NCI-H1694 treated with DMSO at 0.1 percent for 48 hours (cell line): ENCODE measurements at regions not wholly inside any gene's neighbourhood (a gene's known extent, or its start where the extent isn't known, plus 50 kb on each side); places are given as distances from the start of the nearest gene placed in this dataset.

Experiments
- DNase-seq: peaks from one replicate; lab custom pipeline; 2025; lab: John Stamatoyannopoulos, UW

DNA sequence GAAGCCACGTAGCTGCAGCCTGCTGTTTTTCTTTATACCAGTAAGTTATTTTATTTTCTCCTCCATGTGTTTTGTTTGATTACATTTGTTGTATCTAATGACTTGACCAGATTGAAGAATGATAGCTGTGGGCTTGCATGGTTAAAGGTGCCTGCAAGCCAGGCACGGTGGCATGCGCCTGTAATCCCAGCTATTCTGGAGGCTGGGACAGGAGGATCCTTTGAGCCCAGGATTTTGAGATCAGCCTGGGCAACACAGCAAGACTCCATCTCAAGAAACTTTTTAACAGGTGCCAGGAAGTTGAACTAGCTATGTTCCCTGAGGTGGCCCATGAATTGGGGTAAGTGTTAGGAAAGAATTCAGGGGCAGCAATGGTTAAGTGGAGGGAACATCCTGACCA, 179.4 kb downstream of the IRS1 start:
- DNase-seq, result no peak

DNA sequence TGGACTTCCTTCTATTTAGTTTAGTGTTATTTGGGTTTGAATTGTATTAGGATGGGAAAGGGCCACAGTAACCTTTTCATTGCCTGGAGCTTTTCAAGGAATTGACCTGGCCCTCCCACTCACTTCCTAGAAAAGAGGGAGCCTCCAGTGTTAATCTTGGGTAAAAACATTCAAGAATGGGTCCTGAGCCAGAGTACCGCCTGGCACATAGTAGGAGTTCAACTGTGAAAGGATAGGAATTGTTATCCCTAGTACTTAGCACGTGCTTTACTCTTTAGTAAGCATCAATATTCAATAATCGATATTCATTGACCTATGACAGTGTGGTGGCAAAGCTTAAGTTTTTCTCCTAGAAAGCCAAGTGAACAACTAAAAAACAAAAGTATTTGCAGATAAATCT, 179.9 kb downstream of the IRS1 start:
- no peak for DNase-seq

DNA sequence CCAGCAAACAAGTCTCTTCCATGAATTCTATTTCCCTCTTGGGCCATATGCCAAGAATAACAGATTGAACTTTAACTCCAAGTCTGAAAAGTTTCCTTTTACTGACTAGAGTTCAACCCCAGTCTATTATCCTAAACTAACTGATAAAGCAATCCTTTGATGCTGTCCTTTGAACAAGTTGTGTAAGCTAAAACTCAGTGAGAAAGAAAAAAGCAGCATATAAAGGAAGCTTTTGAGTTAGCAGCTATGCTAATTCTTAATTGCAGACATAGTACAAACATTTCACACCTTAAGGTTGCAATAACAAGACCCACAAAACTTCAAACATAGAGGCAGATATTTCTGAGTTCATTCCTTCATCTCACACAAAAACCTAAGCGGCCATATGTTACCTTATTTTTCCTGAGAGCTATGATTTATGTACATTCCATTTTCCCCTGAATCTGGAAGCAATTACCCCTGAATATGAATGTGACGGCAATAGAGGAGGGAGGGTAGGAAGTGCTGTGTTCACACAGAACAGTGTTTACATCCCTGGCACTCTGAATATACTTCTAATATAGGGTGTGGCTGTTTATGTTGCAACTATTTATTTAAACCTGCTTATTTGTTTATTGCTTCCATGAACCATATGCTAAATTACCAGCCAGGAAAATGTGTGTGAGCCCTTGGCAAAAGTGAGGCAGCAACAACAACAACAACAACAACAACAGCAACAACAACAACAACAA, 180.6 kb downstream of the IRS1 start:
- peak; percentile 36 for DNase-seq

DNA sequence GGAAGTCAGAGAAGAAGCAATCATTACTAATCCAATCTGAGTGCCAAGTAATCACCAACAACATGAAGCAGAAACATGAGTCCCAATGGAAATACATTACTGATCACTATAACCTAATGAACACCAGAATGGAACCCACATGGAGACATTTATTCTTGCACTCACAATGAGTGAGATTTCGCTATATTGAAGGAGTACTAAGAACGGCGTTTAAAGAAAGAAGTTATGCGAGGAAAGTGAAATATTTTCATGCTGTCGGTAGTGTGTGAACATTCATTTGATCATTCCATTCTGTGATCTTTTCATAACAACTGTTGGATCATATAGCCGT, 181.1 kb downstream of the IRS1 start:
- no peak for DNase-seq

DNA sequence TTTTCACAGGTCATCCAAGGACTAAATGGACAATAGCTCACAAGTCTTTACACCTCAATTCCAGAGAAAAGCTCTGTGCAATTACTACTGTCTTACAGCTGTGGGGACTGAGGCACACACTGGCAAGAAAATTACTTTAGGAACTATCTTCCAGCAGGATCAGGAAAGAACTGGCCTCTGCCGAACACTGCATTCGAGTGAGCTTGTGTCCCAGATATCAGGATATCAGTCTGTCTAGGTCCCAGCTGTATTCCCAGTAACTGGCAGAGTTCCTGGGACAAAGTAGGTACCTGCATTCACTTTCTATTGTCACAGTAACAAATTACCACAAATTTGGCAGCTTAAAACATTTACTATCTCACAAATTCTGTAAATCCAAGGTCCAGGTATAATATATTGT, 183.7 kb downstream of the IRS1 start:
- no peak for DNase-seq

DNA sequence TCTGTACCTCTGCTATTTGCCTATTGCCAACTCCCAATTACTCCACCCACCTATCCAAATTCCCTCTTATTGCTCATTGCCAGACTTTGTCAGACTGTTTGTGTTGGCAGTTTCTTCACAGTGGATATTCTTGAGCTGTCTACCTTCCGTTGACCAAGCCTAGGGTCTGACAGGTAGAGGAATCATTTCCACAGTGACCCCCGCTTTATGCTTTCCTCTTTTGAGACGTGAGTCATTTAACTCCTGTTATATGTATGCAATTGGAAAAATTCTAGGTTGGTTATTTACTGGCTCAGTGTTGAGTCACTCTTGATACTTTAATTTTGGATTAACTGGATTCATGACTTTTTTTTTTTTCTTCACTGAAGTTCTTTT, 187.7 kb downstream of the IRS1 start:
- no peak for DNase-seq

DNA sequence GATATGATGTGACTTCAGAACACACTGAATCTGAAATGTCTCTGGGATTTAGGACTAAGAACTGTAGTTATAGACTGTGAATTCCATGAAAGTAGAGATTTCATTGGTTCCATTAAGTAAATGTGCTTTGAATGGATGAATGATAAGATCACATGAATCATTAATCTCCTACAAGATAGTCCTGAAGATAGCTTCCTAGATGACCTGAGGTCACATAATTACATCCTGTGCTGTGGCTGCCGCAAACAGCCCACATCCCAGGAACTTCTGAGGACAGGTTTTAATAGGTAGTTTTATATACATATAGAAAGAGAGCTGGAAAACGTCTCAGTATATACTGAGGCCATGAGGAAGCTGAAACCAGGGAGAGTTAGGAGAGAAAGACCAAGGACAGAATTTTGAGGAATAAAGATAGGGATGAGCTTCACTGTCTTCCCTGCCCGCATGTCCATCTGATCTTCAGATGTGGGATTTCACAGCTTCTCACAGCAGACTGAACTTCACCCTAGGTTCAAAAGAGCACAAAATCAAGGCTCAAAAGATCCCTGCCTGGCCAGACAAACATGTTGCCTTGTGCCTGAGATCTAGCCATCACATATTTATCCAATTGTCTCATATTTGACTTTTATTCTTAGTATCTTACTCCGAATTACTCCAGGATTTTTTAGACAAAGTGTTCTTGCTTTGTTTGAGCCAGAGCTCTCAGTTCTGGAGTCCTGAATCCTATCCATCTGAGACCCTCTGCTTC, 188.2 kb downstream of the IRS1 start:
- no peak for DNase-seq

DNA sequence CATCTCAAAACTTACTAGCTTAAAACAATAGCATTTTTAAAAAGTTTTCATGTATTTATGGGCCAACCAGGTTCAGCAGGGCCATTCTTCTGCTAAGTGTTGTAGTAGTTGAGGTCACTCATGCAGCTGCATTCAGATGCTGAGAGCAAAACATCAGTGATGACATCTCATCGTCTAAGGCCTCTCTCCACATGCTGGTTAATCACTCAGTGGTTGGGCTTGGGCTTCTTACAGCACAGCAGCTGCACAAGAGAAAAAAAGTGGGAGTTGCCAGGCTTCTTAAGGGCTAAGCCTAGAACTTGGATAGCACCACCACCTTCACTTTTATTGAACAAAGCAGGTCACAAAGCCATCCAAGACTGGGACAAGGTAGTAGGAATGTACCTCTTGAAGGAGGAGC, 190.3 kb downstream of the IRS1 start:
- no peak for DNase-seq

DNA sequence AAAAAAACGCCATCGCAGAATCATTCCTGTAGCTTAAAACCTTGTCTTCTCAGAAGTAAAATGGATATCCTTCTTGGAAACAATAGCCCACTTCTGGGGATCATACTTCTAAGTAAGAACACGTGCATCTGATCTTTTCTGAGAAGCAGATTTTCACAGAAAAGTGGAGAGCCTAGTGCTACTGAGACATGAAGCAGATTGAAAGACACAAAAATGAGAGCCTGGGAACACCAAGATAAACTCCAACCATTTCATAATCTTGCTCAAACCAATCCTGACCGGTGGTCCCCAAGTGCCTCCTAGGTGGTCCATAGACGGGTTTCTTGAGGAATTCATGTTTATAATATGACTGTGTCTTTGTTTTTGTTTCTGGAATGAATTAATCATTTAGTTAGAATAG, 191.2 kb downstream of the IRS1 start:
- DNase-seq, result no peak

DNA sequence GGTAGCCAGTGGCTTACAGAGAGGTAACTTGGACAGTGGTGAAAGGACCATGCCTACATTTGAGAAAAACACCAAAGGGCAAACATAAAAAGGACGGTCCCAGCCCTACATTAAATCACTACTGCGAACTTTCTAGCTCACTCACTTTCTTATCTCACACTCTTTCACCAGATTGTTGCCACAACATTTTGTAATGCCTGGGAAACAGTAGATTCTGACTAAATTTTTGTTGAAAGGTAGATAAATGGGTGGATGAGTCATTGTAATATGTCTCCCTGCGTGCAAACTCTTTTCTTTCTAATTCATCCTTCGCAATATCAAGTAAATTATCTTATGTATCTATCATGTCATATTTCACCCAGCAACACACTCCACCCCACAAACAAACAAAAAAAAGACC, 192.2 kb downstream of the IRS1 start:
- no peak for DNase-seq

DNA sequence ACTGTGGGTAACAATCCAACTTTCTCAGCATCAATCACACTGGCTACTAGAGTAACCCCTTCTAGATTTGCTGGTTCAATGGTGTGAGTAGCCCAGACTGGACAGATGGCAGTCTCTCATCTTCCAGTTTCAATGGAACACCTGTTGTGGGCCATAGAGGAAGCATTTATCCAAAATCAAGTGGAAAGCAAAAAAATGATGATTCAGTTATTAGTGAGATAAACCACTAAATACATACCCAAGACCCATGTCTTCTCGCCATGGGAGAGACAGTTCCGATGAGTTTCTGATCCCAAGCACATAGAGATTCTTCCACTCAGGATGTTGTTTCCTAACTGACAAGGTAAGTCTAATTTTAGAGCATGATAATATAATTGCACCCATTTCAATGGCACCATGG, 194.0 kb downstream of the IRS1 start:
- DNase-seq, result no peak

DNA sequence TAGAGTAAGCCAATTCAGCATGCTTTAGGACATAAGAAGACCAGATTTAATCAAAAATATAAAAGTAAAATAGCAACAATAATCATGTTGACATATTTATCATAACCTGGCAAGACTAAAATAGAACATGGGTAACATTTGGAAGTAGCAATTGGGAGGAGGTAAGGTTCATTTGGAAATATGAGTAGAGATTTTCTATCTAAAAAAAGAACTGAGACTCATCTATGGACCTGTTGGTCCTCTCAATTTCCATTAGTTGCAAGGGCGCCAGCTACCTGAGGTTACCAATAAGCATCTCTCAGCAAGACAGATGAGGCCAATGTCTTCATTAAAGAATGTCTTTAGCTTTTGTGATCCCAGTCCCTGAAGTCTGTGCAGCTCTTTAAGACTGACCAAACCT, 196.0 kb downstream of the IRS1 start:
- DNase-seq, result no peak

DNA sequence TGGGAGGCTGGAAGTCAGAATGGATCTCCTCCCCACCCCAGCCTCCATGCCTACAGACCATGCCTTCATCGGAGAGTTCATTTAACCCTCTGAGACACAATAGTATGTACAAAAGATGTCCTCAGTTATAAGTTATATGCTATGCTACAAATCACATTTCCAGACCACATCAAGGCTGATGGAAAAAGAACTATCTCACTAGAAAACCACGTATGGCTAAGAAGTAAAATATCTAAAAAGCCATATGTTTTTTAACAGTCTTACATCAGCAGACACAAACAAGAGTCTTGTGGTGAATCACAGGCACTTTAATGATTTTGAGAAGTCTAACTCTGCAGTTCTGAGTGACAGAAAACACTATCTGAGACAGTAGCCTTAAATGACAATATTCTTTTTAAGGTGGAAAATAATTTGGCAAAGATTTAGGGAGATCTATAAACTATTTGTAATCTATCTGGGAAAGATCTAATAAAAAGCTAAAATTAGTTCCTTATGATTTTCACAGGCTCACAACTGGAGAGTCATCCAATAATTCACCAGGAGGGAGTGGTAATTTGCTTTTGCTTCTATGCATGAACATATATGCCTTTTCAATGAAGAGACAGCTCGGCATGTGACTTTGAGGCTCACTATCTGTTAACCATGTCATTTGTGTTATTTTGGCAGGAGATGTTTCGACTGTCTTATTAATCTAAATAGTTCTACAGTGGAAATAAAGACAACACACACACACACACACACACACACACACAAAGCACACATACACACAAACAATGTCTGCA, 197.5 kb downstream of the IRS1 start:
- DNase-seq, result no peak

DNA sequence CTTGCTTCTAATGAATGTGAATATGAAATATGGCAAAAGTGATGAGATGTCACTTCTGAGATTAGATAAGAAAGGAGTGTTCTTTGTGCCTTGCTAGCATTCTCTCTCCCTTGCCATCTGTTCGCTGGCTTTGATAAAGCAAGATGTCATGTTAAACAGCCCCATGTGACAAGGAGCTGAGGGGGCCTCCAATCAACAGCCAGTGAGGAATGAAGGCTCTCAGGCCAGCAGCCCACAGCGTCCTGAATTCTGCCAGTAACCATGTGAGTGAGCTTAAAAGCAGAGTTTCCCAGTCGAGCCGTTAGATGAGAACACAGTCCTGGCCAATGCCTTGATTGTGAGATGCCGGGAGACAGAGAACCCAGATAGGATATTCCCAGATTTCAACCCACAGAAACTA, 198.8 kb downstream of the IRS1 start:
- DNase-seq, result no peak

DNA sequence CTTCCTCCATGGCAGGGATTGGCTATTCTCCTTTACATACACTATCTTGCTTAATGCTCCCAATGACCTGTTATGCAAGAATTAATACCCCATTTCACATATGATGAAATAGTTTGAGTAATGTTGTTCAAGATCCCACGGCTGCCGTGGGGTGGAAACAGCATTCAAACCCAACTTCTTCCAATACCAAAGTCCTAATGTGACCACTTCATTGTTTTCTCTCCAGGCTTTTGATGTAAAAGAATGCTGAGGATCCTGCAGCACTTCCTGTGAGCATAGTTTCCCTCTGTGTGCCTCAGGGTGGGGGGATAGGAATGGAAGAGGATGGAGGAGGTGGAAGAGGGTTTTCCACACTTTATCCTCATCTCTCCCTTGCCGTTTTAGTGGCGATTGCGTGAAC, 199.4 kb downstream of the IRS1 start:
- no peak for DNase-seq

DNA sequence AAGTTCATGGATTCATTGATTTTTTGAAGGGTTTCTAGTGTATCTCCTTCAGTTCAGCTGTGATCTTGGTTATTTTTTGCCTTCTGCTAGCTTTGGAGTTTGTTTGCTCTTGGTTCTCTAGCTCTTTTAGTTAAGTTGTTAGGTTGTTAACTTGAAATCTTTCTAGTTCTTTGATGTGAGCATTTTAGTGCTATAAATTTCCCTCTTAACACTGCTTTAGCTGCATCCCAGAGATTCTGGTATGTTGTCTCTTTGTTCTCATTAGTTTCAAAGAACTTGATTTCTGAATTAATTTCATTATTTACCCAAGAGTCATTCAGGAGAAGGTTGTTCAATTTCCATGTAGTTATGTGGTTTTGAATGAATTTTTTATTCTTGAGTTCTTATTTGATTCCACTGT, 210.6 kb downstream of the IRS1 start:
- DNase-seq, result no peak

DNA sequence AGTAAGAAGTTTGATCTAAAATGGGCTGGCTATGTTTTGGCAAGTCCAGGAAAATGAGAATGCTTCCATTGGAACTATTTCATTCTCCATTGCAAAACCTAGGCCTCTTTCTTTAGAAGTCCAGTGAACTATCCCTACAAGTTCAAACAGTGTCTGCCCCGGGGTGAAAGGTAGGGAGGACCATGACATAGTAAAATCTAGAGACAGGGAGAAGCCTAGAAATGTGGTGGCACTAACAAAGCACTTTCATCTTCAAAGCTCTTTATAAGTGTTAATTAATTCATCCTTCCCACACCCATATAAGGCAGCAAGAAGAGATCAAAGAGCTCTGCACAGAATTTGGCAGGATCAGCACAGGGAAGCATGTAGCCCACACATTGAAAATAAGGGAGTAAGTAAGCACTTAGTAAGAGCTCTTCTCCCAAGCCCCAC, 214.5 kb downstream of the IRS1 start:
- DNase-seq, result no peak

DNA sequence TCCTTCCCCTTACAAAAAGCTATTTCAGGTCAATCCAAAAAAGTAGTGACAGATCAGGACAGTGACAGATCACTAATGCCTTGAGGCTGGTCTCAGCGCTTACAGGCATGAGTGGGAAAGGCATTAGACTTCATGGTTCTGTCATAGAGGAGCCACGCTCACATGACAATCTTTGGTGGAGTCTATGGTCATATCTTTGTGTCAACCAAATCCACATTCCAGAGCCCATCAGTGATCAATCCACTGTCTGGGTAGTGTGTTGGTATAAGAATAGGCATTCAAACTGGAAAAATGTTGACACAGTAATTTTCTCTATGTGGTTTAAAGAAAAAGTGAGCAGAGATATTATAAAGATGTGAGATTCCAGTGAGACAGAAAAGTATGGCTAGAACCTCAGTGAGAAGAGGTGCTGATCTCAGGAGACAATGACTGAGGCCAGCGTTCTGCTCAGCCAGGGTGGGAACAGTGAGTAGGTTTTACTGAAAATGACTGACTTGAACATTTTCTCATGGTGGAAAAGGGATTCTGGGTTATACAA, 215.0 kb downstream of the IRS1 start:
- no peak for DNase-seq

DNA sequence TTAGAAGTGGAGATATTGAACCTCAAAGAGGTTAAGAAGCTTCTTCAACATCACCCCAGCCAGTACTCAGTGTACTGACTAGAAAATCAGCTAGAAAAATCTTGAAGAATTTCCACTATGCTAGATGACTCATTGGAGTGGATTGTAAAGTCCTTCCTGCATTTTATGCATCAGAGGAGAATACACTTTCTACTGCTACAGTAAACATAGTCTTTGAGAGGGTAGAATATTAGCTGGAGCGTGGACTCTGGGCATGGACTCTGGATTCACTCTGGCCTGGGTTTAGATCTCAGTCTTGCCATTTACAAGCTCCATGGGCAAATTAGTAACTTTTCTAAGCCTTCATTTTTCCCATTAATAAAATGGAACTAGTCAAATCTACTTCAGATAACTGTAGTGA, 215.9 kb downstream of the IRS1 start:
- no peak for DNase-seq

DNA sequence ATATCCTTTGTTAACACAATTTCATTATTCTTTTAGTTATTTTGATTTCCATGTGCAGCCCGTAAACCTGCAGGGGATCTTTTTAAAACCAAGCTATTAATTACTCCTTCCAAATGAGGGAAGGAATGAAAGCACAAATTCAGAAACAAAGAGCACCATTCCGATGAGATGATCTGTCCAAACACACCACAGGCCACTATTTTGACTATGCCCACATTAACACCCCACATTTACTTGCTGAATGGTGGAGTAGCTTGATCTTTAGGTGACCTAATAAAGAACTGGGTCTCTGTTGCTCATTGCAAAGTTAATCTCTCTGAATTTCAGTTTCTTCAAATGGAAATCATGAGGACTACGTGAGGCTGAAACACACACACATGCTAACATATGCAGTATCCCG, 218.0 kb downstream of the IRS1 start:
- no peak for DNase-seq

DNA sequence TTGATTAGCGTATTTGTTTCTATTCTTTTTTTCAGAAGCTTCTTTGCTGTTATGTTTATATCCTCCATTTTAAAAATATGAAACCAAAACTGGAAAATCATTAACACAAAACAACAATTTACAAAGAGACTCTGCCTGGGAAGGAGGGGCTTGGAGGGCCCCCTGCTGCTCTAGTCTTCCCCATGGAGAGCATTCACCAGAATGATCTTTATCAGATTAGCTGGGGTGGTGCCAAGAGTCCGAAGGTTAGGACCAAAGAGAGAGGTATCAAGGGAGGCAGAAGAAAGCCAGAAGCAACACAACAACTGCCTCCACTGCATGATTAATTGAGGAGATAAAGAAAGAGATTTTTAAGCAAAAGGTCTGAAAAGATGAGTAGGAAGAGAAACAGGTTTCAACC, 218.6 kb downstream of the IRS1 start:
- no peak for DNase-seq

DNA sequence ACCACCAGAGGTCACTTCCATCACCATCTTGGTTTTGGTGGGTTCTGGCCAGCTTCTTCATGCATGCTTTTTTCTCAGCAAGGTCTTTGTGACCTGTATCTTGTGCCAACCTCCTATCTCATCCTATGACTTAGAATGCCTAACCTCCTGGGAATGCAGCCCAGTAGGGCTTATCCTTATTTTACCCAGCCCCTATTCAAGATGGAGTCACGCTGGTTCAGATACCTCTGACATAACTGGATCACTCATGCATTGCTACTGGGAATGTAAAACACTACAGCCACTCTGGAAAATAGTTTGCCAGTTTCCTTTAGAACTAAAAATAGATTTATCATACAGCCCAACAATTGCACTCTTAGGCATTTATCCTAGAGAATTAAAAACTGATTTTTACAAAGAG, 219.2 kb downstream of the IRS1 start:
- DNase-seq, result no peak

DNA sequence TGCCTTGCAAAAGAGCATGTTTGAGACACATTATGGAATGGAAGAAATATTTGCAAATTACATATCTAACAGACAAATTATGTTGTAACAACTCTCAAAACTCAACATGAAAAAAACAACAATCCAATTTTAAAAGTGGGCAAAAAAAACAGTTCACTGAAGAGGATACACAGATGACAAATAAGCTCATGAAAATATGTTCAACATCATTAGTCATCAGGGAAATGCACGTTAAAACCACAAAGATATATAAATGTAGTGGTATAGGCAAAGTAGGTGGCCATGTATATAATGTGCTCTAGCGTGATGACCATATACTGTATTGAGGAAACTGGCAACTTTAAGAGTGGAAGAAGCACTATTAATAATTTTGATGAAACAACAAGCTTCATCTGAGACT, 220.1 kb downstream of the IRS1 start:
- no peak for DNase-seq
